ENCODE measurements at regions not wholly inside any gene's neighbourhood (a gene's known extent, or its start where the extent isn't known, plus 50 kb on each side); places are given as distances from the start of the nearest gene placed in this dataset.
"Not testable (repeated sequence)": the region's sequence is repeated elsewhere in the genome, so short reads cannot be mapped to it uniquely, and the experiment has no call there.

DNA sequence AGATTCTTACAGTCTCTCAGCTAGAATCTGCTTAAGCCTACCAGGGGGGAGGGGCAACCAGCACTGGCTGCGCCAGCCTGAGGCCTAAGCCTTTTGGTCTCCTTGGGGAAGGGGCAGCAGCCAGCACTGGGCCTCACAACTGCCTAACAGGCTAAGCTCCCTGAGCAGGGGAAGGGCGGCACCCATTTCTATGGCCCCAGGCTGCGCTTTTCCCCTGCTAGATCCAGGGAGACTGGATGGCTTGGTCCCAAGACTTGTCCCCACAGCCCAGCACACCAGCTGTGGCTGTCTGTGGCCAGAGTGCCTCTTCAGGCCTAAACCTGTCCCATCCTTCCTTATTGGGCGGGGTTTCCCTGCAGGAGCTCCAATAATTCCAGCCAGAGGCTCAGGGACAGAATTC lies 1230.3 kb upstream of the CRIM1 start:
- DNase-seq (ENCODE audit: low spot score) = no peak

DNA sequence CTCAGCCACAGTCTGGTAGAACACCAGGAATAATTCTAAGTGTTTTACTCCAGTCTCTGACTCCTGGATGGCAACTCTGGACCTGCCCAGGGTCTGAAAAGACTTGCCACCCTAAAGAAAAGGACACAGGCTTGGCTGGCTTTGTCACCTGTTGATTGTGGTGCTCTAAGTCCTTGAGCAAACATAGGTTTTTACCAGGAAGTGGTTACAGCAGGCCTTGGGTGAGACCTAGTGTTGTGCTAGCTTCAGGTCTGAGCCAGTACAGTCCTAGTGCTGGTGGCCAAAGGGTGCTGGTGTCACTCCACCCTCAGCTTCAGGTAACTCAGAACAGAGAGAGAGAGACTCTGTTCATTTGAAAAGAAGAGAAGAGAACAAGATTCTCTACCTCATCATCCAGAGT lies 1239.4 kb upstream of the CRIM1 start:
- DNase-seq (ENCODE audit: low spot score) = no peak

DNA sequence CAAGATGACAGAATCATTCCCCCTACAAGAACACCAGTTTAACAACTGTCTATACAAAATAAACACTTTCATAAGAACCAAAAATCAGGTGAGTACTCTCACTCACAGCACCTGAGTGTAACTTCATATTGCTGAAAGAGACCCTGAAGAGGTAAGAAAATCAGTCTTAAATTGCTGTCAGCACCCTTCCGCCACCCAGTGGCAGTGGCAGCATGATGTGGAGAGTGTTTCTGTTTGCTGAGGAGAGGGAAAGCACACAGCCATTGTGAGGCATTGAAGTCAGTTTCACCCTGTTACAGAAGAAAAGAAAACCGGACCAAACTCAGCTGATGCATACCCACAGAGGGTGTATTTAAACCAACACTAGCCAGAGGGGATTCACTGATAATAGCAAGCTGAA lies 1240.8 kb upstream of the CRIM1 start:
- peak; percentile 19 for DNase-seq (ENCODE audit: low spot score)

DNA sequence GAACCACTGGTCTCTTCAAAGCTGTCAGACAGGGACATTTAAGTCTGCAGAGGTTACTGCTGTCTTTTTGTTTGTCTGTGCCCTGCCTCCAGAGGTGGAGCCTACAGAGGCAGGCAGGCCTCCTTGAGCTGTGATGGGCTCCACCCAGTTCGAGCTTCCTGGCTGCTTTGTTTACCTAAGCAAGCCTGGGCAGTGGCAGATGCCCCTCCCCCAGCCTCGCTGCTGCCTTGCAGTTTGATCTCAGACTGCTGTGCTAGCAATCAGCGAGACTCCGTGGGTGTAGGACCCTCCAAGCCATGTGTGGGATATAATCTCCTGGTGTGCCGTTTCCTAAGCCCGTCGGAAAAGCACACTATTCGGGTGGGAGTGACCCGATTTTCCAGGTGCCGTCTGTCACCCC lies 1243.2 kb upstream of the CRIM1 start:
- not testable (repeated sequence) for DNase-seq (ENCODE audit: low spot score)

DNA sequence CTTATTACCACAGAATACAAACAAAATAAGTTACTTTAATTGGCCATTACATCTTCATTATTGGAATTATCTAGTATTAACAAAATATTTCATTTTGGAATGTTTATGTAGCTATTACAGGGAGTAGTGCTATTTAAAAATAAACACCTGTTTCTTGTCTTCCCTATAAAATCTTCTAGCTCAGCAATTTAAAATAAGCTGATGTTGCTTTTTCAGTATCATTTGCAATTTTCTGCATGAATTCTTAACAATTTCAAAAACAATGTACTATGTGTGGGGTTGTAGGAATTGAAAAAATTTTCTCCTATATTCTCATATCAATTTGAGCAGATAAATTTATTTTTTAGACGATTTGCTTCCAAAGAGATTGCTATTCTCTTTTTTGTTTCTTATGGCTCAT lies 1251.3 kb upstream of the CRIM1 start:
- DNase-seq (ENCODE audit: low spot score) = no peak

DNA sequence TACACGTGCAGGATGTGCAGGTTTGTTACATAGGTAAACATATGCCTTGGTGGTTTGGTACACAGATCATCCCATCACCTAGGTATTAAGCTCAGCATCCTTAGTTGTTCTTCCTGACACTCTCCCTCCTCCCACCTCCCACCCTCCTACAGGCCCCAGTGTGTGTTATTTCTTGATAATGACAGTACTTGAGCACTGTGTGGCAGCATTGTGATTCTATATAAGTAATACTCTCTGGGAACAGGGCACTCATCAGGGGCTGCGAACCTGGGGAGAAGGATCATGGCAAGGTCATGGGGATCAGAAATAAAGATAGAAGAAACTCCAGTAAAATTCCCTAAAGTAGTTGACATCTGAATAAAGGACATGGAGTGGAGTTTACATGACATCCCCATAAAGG lies 1256.2 kb upstream of the CRIM1 start:
- DNase-seq (ENCODE audit: low spot score) = no peak

DNA sequence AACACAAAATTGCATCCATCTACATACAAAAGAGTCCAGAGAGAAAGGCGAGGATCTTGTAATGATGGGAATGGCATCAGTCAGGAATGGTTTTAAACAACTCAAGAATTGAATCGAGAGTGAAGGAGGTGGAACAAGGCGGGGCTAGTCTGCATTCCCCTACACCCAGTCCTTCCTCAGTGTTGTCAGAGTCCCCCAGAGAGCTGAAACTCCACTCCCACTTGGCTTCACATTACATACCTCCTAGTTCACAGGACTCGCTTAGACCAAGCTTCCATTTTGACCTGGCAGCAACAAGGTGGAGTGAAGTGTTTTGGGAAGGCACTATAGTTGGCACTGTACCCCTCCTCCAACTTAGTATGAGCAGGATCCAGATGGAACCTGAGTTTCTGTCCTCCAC lies 1273.5 kb upstream of the CRIM1 start:
- DNase-seq (ENCODE audit: low spot score) = no peak

DNA sequence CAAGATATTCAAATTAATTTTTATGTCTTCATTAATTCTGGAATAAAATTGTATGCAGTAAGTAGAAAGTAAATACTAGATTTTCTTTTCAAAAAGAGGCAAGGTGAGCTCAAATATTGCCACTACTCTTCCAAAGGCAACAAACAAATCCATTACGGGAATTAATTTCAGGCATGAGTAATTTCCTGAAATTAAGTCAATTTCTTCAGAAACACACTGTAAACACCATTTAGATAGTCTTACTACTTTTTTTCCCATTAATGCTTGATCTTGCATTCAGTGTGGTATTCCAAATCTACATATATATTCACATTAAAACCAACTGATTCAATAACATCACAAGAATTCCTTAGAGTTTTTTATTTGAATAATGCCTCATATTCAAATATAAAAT lies 1274.0 kb upstream of the CRIM1 start:
- no peak for DNase-seq (ENCODE audit: low spot score)

DNA sequence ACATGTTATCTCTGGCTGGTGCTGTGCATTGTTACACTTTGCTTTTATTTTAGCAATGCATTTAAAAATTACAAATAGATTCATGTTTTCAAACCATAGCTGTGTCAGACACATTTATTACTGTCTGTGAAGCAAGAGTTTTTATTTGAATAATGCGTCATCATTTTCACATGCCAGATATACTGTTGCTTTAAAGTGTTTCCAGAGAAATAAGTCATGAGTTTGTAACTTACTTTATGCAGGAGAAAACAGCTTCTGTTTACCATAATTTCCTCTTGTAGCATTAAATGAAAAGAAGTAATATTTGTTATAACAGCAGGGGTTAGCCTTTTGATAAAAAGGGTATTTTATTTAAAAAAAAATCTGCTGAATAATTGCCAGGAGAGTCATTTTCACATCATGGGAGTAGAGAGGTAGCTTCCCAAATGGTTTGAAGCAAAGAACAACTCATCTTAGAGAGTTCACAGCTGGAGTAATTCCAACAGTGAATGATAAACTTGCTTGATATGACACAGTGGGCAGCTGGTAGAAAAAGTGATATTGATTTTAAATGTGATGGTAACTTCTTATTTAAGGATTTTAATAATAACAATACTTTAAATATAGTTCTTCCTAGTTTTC lies 1274.5 kb upstream of the CRIM1 start:
- peak; percentile 35 for DNase-seq (ENCODE audit: low spot score)

DNA sequence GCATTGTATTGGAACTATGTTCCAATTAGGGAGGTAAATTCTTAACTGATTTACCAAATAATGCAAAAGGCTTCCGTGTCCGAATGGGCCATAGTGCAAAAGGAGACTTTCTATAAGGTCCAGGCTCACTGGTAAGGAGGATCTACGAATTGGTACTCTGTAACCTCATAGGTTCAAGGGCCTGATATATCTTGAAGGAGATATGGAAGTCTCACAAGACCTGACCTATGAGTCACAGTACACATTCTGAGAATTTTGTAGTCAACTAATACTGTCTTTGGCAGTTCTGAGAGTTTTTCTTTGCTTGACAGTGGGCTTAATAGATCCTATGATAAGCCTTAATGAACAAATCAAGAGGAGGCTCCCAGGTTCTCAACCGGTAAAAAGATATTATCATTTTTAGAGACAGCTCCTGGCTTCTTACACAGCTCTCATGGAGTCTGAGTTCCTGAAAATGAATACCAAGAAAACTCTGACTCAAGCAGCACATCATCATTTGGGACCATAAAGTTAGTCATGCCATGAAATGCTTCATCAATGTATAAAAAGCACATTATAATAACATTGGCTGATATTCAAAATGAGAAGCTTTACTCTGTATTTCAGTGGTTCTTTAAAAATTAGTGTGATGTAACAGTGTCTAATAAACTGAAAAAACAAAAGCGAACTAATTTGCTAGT lies 1275.2 kb upstream of the CRIM1 start:
- peak; percentile 69 for DNase-seq (ENCODE audit: low spot score)

DNA sequence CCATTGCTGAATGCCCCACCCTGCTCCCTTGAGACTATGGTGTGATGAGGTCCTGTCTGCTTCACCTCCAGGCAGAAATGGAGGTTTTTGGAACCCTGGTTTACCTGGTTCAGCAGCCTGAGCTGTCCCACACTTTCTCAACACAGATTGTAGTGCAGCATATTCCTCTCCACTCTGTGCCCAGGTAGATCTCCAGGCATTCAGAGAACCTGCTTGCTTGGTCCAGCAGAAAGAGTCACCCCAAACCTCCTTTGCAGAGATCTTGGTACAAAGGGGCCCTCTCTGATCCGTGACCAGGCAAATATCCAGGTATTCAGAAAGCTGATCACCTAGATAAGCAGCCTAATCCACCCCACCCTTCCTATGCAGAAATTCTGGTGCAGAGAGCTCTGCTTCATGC lies 1288.2 kb upstream of the CRIM1 start:
- no peak for DNase-seq (ENCODE audit: low spot score)

DNA sequence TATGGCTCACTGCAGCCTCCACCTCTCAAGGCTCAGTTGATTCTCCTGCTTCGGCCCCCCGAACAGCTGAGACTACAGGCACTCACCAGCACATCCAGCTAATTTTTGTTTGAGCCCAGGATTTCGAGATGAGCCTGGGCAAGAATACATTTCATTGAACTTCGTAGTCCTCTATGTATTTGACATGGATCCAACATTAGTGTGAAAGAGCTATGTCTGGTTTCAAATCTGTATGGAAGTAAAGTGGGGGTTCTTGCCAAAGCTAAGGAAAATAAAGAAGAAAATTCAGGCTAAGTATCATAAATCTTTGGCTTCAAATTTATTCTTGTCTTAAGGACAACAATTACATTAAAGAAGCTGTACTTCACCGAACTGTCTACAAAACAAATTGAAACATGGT lies 1291.7 kb upstream of the CRIM1 start:
- DNase-seq (ENCODE audit: low spot score) = no peak

DNA sequence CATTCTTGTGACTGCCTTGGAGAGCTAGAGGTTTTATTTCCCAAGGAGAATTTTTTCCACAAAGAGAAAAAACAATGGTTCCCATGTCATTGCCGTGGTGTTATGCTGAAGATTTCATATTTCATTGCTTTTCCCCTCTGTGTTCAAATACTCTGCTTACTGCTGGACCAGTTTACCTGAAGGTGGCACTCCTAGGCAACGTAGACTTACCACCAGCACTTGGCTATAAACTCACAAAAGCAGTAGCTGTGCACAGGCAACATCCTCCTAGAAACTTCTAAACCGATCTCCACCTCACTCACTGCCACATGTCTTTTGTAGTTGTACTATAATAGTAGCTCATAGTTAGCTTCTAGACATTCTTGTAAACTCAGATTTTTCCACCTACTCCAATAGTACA lies 1319.7 kb upstream of the CRIM1 start:
- DNase-seq (ENCODE audit: low spot score) = peak; percentile 13

DNA sequence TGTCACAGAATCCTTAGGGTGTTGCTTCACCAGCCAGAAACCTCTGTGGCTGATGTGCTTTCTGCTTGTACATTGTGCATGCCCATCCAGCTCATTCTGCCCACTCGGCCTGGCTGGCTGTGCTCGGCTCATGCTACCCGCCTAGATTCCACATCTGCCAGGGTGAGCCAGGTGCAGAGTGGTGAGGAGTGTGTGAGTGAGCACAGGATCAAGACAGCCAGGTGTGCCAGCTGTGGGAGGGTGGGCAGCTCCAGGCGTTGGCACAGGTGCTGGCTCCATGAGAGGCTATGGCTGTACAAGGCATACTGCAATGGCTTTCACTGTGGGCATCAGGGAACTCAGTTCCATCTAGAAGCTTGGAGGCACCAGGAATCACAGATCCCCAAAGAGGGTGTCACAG lies 1321.8 kb upstream of the CRIM1 start:
- DNase-seq (ENCODE audit: low spot score) = no peak

DNA sequence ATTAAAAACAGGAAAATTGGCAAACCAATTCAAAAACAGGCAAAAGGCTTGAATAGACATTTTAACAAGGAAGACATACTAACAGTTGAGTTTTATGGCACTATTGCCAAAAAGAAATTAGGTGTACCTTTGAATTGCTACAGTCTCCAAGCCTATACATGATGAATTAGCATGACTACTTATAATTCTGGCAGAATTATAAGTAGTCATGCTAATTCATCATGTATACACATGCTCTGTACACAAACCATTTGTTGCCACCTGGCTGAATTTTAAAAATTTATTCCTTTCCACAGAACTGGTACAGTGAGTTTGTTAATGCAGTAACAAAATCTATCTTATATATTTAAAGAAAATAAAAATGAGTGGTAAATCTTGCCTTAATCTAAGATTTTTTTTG lies 1332.0 kb upstream of the CRIM1 start:
- DNase-seq (ENCODE audit: low spot score) = no peak

DNA sequence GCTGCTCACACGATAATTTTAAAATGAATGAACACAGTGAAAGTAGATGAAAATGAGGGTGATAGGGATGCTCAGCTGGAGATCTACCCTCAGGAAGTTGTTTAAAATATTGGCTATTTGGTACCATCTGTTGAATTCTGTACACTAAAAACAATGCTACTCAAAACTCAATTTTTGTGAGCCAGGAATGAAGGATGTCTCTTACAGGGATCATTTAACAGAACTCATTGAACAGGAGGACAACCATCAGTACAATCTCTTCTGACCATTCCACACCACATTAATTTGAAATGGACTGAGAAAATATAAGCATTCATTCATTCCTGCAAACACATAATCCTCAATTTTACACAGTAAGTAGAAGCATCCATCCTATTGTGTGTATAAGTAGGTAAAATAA lies 1355.1 kb upstream of the CRIM1 start:
- no peak for DNase-seq (ENCODE audit: low spot score)

DNA sequence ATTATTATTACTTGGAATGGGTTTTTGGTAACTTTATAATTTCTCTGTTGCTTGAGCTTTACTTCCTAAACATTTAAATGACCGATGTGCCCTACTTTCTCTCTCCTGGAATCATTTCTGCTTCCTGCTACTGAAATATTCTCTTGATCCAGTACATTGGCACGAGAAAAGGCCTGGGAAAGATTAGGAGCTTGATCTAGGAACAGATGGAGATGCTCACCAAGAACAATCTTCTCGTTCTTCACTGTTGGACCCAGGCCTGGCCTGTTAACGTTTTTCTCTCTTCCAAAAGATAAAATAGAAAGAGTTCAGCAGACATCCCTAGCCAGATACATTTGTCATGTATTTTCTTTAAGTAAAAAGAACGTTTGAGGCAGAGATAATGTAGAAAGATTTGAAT lies 1356.8 kb upstream of the CRIM1 start:
- no peak for DNase-seq (ENCODE audit: low spot score)

DNA sequence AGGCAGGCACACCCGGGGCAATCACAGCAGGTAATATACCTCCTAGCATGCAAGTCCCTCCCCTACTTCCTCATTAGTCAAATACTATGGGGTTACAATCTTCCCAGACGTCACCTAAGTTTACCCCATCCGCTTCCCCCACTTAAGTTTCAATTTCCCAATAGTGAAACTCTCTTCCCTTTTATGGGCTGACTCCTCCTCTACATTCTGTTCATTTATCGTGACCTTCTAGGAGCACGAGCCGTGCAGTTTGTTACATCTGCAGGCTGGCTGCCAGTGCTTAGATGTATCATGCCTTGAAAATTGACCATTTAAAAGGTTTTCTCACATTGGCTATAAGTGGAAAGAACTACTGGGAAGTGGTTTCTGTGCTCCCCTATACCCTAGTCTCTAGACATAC lies 1357.8 kb upstream of the CRIM1 start:
- DNase-seq (ENCODE audit: low spot score) = no peak

DNA sequence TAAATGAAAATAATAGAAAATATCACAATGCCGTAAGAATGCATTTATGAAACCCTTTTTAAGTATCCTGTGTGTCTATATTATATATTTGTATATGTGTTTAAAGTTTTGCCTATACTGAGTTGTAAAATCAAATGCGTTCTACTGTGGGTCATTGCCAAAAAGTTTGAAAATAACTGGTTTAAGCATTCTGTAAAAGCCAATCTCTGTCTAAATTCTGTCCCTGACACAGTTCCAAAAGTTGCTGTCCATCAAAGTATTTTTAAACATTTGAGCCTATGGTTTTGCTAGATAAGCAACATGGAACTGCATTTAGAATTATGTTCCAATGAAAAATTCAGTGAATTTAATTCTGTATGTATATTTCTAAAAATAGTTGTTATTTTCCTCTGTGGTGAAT lies 1360.4 kb upstream of the CRIM1 start:
- DNase-seq (ENCODE audit: low spot score) = no peak

DNA sequence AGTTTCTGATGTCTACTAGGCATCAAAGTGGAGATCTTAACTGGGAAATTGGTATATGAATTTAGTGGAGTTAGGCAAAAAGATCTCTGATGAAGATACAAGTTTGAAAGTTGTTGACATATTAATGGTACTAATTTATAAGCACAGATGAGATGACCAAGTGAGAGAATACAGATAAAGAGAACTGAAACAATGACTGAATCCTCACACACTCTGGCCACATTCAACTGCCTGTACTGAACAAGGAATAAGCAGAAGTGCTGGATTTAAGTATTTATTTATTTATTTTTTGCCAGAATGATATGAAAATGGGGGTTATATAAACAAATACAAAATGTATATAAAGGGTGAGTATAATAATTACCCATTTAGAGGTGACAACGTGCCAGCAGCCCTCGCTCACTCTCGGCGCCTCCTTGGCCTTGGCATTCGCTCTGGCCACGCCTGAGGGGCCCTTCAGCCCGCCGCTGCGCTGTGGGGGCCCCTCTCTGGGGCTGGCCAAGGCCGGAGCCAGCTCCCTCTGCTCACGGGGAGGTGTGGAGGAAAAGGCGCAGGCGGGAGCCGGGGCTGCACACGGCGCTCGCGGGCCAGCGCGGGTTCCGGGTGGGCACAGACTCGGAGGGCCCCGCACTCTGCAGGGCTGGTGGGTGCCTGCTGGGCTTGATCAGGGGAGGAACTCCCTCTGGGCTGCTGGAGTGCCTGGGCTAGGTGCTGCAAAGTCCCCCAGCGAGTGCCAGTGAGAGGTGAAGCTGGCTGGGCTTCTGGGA lies 1363.9 kb upstream of the CRIM1 start:
- DNase-seq (ENCODE audit: low spot score) = no peak

DNA sequence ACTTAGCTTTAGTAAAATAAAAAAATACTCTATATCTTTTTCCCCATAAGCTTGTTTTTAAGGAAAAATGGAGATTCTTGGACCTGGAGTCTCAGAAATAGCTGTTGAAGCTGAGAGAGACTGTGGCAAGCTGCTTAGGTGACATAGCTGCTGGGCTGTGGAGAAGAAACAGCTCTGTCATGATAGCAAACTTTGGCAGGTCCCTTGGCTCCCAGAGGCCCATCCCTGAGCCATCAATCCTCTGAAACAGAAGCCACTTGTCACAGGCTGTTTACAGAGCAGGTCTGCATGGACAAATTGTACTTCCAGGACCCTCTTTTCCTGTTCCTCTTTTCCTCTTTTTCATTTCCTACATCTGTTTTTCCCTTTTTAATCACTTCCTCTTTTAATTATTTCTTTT lies 1370.1 kb upstream of the CRIM1 start:
- DNase-seq (ENCODE audit: low spot score) = no peak

DNA sequence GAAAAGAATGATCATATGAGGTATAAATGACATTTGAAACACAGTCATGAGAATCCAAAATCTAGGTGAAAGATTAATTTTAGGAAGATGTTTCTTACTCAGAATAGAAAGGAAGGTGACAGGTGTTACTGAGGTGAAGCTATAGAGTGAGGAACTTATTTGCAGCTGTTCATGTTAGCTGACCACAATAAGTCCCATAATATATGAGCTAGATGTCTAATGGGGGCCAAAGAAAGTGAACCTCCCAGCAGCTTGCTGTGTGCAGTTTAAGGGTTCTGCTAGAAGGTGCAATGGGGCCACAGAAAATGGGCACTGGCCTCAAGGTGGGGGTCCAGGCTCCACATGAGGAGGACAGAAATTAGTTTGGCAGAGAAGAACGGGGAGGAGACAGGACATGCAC lies 1374.9 kb upstream of the CRIM1 start:
- DNase-seq (ENCODE audit: low spot score) = no peak

DNA sequence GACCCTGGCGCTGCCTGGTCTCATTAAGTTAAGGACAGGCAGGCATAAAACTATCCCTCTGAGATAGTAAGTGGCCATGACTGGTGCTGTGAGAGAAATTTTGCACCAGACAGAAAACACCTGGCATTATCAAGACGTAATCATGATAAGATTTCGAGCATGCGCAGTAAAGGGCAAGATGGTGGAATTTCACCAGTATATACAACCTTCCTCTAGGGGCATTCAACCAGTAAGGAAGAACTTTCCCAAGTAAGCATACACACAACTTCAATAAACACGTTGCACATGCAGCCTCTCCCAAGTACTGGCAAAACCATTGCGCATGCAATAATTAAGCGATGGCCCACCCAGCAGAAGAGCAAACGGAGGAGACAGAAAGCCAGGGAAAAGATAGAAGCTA lies 1376.4 kb upstream of the CRIM1 start:
- no peak for DNase-seq (ENCODE audit: low spot score)

DNA sequence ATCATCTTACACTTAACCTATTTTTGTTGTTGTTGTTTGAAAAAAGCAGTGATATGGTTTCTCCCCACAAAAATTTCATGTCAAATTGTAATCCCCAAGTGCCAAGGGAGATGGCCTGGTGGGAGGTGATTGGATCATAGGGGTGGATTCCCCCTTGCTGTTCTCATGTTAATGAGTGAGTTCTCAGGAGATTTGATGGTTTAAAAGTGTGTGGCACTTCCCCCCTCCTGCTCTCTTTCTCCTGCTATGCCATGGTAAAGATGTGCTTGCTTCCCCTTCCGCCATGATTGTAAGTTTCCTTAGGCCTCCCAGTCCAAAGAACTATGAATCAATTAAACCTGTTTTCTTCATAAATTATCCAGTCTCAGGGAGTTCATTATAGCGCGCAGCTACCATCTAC lies 1362.7 kb upstream of the FAM98A start:
- DNase-seq (ENCODE audit: low spot score) = no peak
